Coronary artery (tissue), 2 donors: ENCODE measurements at regions not wholly inside any gene's neighbourhood (a gene's known extent, or its start where the extent isn't known, plus 50 kb on each side); places are given as distances from the start of the nearest gene placed in this dataset.

ENCODE experiments used
- DNase-seq: peaks from one replicate; pipeline ENCODE4 v3.0.0-alpha.2; 2017; ENCODE audit warnings: low spot score
- H3K27ac ChIP-seq, 2 donors: fragments of 200-600 bp; sonication (generic); one replicate each; pipeline ENCODE4 v1.5.1; 2016 to 2019
- H3K4me3 ChIP-seq: fragments of 200-600 bp; sonication (generic); 2 replicates; pipeline ENCODE4 v1.5.1; 2016; ENCODE audit warnings: mild to moderate bottlenecking, moderate library complexity
- TF ChIP-seq, protein P1 (sequence below): fragments of 200-600 bp; sonication (generic); IDR thresholded peaks from one replicate; pipeline ENCODE4 v1.5.1; 2019; ENCODE audit warnings: antibody characterized with exemption

GRCh38 chr14:34336501-34336900, 125.5 kb downstream of the SPTSSA start:
- TF ChIP-seq, protein P1, sequence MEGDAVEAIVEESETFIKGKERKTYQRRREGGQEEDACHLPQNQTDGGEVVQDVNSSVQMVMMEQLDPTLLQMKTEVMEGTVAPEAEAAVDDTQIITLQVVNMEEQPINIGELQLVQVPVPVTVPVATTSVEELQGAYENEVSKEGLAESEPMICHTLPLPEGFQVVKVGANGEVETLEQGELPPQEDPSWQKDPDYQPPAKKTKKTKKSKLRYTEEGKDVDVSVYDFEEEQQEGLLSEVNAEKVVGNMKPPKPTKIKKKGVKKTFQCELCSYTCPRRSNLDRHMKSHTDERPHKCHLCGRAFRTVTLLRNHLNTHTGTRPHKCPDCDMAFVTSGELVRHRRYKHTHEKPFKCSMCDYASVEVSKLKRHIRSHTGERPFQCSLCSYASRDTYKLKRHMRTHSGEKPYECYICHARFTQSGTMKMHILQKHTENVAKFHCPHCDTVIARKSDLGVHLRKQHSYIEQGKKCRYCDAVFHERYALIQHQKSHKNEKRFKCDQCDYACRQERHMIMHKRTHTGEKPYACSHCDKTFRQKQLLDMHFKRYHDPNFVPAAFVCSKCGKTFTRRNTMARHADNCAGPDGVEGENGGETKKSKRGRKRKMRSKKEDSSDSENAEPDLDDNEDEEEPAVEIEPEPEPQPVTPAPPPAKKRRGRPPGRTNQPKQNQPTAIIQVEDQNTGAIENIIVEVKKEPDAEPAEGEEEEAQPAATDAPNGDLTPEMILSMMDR = no peak
- DNase-seq = no peak

GRCh38 chr14:34335968-34336367, 126.1 kb downstream of the SPTSSA start:
- no peak overlapping the region for H3K27ac ChIP-seq
- no peak for DNase-seq
- H3K4me3 ChIP-seq = no peak overlapping the region
- TF ChIP-seq, protein P1 = no peak

More at GRCh38 chr14:34336501-34336900, 125.5 kb downstream of the SPTSSA start:
- H3K4me3 ChIP-seq = no peak overlapping the region
- no peak overlapping the region for H3K27ac ChIP-seq

DNA sequence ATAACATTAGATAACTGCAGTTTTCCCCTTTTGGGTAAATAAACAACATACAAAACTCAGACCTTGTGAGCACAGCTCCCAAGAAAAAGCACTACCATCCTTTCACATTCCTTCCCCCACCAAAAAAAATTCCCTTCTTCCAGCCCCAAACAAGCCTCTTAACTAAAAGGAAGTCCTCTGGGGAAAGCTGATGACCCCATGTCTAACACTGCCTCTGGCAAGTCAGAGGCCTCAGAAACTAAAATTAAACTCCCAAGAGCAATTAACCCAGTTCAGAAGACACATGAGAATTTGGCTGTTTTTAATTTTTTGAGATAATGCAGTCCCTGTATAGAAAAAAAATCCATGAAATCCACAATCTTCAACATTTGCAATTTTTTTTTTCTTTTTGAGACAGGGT, 127.7 kb downstream of the SPTSSA start:
- Histone ChIP-seq H3K27ac (no peak overlapping the region), H3K4me3 (no peak overlapping the region)
- DNase-seq = no peak
- TF ChIP-seq, protein P1 = no peak

GRCh38 chr14:34331728-34332623, 130.1 kb downstream of the SPTSSA start:
- TF ChIP-seq, protein P1 = no peak
- no peak for DNase-seq
- no peak overlapping the region for H3K27ac ChIP-seq
- no peak overlapping the region for H3K4me3 ChIP-seq

GRCh38 chr14:34330846-34331245, 131.2 kb downstream of the SPTSSA start:
- TF ChIP-seq, protein P1 = no peak
- H3K27ac ChIP-seq = no peak overlapping the region
- DNase-seq = no peak
- H3K4me3 ChIP-seq = no peak overlapping the region

DNA sequence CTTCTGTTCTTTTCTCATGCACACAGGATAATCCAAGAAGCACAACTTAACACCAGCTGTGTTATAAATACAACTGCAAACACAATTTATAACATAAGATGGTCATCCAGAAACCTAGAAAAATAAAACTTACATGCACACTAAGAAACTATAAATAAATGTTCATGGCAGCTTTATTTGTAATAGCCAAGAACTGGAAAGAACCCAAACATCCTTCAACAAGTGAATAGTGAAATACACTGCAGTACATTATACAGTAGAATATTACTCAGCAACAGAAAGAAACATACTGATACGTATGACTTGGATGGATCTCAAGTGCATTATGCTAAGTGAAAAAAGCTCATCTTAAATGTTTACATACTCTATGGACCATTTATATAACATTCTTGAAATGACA, 132.7 kb downstream of the SPTSSA start:
- Histone ChIP-seq H3K4me3 (no peak overlapping the region), H3K27ac (no peak overlapping the region)
- no peak for DNase-seq
- TF ChIP-seq, protein P1 = no peak

GRCh38 chr14:34328178-34328577, 133.9 kb downstream of the SPTSSA start:
- no peak for DNase-seq

More at GRCh38 chr14:34328178-34328577, 133.9 kb downstream of the SPTSSA start:
- TF ChIP-seq, protein P1 = no peak
- Histone ChIP-seq H3K27ac (no peak overlapping the region), H3K4me3 (no peak overlapping the region)
